ENCODE measurements at regions not wholly inside any gene's neighbourhood (a gene's known extent, or its start where the extent isn't known, plus 50 kb on each side); places are given as distances from the start of the nearest gene placed in this dataset.
"Not testable (repeated sequence)": the region's sequence is repeated elsewhere in the genome, so short reads cannot be mapped to it uniquely, and the experiment has no call there.

GRCh38 chr1:234851450-234852438 lies 241.8 kb upstream of the IRF2BP2 start:
- Mint-ChIP-seq H3K27me3 (ENCODE audit: low read depth, poor library complexity) (peaks cover 4% of the 10 kb centered on the region), H3K4me3 (no peak overlapping the region), H3K27ac (no peak overlapping the region), H3K36me3 (ENCODE audit: low read depth) (no peaks in the 10 kb centered on the region), H3K4me1 (peaks cover 27% of the 10 kb centered on the region), H3K9me3 (peaks cover 7% of the 10 kb centered on the region)
- TF ChIP-seq, protein P1, sequence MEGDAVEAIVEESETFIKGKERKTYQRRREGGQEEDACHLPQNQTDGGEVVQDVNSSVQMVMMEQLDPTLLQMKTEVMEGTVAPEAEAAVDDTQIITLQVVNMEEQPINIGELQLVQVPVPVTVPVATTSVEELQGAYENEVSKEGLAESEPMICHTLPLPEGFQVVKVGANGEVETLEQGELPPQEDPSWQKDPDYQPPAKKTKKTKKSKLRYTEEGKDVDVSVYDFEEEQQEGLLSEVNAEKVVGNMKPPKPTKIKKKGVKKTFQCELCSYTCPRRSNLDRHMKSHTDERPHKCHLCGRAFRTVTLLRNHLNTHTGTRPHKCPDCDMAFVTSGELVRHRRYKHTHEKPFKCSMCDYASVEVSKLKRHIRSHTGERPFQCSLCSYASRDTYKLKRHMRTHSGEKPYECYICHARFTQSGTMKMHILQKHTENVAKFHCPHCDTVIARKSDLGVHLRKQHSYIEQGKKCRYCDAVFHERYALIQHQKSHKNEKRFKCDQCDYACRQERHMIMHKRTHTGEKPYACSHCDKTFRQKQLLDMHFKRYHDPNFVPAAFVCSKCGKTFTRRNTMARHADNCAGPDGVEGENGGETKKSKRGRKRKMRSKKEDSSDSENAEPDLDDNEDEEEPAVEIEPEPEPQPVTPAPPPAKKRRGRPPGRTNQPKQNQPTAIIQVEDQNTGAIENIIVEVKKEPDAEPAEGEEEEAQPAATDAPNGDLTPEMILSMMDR (IDR thresholded peaks at IDR 0.05), result no peak
- DNase-seq, result no peak

DNA sequence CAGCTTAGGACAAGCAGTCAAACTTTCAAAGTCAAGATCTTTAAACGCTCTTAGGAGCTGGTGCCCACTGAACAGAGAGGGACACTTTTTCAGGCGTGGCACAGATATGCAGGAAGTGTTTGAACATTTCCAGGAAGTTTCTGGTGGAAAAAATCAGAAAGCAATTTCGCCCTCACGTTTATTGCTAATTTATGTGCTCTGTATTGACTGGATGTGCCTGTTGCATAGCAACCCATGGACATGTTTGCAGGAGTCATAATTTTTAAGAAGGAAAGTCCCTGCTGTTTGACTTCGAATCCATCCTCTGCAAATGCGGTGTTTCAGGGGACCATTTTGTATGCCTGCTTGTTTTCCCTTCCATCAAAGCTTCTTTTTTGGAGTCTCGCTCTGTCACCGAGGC lies 239.9 kb upstream of the IRF2BP2 start:
- peaks cover 23% of the 10 kb centered on the region for H3K4me1 Mint-ChIP-seq
- H3K27me3 Mint-ChIP-seq (ENCODE audit: low read depth, poor library complexity), result peaks cover 4% of the 10 kb centered on the region
- TF ChIP-seq, protein P1 (IDR thresholded peaks at IDR 0.05), result no peak
- H3K36me3 Mint-ChIP-seq (ENCODE audit: low read depth), result peaks cover 8% of the 10 kb centered on the region
- DNase-seq, result no peak
- no peak overlapping the region for H3K4me3 Mint-ChIP-seq
- H3K9me3 Mint-ChIP-seq, result peaks cover 21% of the 10 kb centered on the region
- H3K27ac Mint-ChIP-seq, result no peak overlapping the region

DNA sequence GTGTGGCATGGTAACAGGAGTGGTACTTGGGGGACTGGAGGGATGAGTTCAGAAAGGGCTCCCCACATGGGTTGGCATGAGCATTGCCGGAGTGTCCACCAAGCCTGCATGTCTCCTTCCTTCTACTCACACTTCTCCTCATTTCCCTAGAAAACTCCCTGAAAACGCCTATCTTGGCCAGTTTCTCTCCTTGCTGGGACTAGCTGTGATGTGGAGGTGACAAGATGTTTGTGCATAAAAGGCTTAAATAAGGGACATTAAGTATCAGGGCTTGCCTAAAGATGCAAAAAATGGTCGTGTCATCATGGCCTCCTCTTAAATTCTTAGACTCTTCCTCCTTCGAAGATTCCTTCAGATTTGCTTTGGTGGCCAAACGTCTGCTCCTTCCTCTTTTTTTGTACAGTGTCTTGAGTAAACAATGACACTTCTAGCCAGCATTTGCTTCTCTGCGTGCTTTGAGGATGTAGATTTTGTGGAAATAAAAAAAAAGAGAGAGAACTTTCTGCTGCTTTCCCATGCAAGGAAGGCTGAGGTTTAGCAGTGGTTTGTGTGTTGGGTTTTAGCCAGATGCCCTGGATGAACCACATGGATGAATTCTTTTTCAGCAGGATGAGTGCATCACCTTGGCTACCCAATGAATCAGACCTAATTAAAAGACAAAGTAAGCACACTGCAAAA lies 239.1 kb upstream of the IRF2BP2 start:
- peaks cover 4% of the 10 kb centered on the region for H3K27me3 Mint-ChIP-seq (ENCODE audit: low read depth, poor library complexity)

GRCh38 chr1:234846813-234847212 lies 236.8 kb upstream of the IRF2BP2 start:
- not testable (repeated sequence) for H3K27ac Mint-ChIP-seq; H3K4me3 Mint-ChIP-seq; H3K27me3 Mint-ChIP-seq (ENCODE audit: low read depth, poor library complexity); H3K36me3 Mint-ChIP-seq (ENCODE audit: low read depth); DNase-seq
- H3K4me1 Mint-ChIP-seq, result peaks cover 34% of the 10 kb centered on the region
- peaks cover 22% of the 10 kb centered on the region for H3K9me3 Mint-ChIP-seq

More for the DNA sequence above, 239.1 kb upstream of the IRF2BP2 start:
- H3K9me3 Mint-ChIP-seq, result peaks cover 22% of the 10 kb centered on the region
- peaks cover 29% of the 10 kb centered on the region for H3K4me1 Mint-ChIP-seq
- no peak for DNase-seq
- no peak overlapping the region for H3K4me3 Mint-ChIP-seq
- H3K36me3 Mint-ChIP-seq (ENCODE audit: low read depth), result peaks cover 8% of the 10 kb centered on the region
- H3K27ac Mint-ChIP-seq, result no peak overlapping the region
- TF ChIP-seq, protein P1 (IDR thresholded peaks at IDR 0.05), result no peak

- Mint-ChIP-seq H3K4me1 (peaks cover 34% of the 10 kb centered on the region), H3K9me3 (peaks cover 24% of the 10 kb centered on the region), H3K36me3 (ENCODE audit: low read depth) (peaks cover 8% of the 10 kb centered on the region), H3K27me3 (ENCODE audit: low read depth, poor library complexity) (peaks cover 8% of the 10 kb centered on the region), H3K27ac (no peak overlapping the region), H3K4me3 (no peak overlapping the region)
- TF ChIP-seq, protein P1 (IDR thresholded peaks at IDR 0.05), result no peak
- no peak for DNase-seq
Observed at GRCh38 chr1:234845836-234846235, 235.9 kb upstream of the IRF2BP2 start.

DNA sequence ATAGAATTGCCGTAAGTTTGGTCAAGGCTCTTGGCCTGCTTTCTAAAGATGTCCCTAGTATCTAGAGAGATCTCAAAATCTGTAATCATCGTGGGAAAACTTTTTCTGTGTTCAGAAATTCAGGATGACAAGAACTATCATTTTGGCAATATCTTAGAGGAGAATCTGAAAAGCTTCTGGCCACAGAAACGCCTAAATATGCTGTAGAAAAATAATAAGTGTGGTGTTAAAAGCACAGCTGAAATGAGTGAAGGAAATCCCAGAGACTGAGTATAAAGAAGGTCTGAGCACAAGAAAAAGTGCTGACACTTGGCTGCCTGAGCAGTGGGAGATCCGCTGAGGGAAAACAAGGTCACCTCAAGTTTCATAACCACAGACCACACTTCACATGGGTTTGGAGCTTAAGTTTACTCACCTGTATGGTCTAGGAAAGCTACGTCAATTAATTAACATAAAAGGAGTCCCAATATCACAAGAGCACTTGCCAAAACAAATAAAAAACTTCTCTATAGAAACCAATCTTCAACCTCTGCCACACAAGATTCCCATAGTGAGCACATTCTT lies 235.2 kb upstream of the IRF2BP2 start:
- Mint-ChIP-seq H3K27me3 (ENCODE audit: low read depth, poor library complexity) (peaks cover 8% of the 10 kb centered on the region), H3K9me3 (peaks cover 30% of the 10 kb centered on the region), H3K4me1 (peaks cover 34% of the 10 kb centered on the region), H3K27ac (no peak overlapping the region), H3K4me3 (no peak overlapping the region), H3K36me3 (ENCODE audit: low read depth) (peaks cover 8% of the 10 kb centered on the region)
- no peak for DNase-seq
- TF ChIP-seq, protein P1 (IDR thresholded peaks at IDR 0.05), result no peak

Measured in nephron progenitor cell (in vitro differentiated cells).